Ectodermal cell (in vitro differentiated cells): ENCODE measurements at regions not wholly inside any gene's neighbourhood (a gene's known extent, or its start where the extent isn't known, plus 50 kb on each side); places are given as distances from the start of the nearest gene placed in this dataset.

ENCODE experiments used
- H3K27ac ChIP-seq: 2 replicates; pipeline ENCODE4 v1.7.0; 2013; ENCODE audit warnings: mild to moderate bottlenecking, low read depth, low read length; ENCODE audit not compliant: insufficient read depth, poor library complexity, severe bottlenecking
- H3K27me3 ChIP-seq: 2 replicates; pipeline ENCODE4 v1.7.0; 2013; ENCODE audit warnings: mild to moderate bottlenecking, low read length; ENCODE audit not compliant: insufficient read depth, control insufficient read depth, poor library complexity, severe bottlenecking
- H3K36me3 ChIP-seq: one replicate; pipeline ENCODE4 v1.7.0; 2013; ENCODE audit warnings: low read length; ENCODE audit not compliant: control insufficient read depth, insufficient read depth
- H3K4me1 ChIP-seq: one replicate; pipeline ENCODE4 v1.7.0; 2013; ENCODE audit warnings: low read length; ENCODE audit not compliant: control insufficient read depth, insufficient read depth
- H3K4me3 ChIP-seq: 2 replicates; pipeline ENCODE4 v1.7.0; 2013; ENCODE audit warnings: low read depth, low read length, control low read depth; ENCODE audit not compliant: insufficient read depth
- H3K9me3 ChIP-seq: 2 replicates; pipeline ENCODE4 v1.7.0; 2013; ENCODE audit warnings: mild to moderate bottlenecking, low read length, moderate library complexity; ENCODE audit not compliant: control insufficient read depth
- WGBS, 2 experiments: methylation state at CpG; one replicate each; pipeline ENCODE4 v1.1.7; 2013; ENCODE audit warnings: missing lambda C conversion rate in 2 of 2; 5-methylcytosine and 5-hydroxymethylcytosine counted together

- no peaks in the 10 kb centered on the region for H3K9me3 ChIP-seq
- H3K36me3 ChIP-seq = peaks cover 7% of the 10 kb centered on the region
- H3K4me1 ChIP-seq = peaks cover 6% of the 10 kb centered on the region
- WGBS, 2 experiments = 85 to 86% methylated on average over 9 of the region's 9 CpGs
- H3K27me3 ChIP-seq = no peaks in the 10 kb centered on the region
- no peak overlapping the region for H3K4me3 ChIP-seq
- H3K27ac ChIP-seq = no peak overlapping the region
Observed at GRCh38 chr14:71720978-71721624, 211.1 kb upstream of the RGS6 start.

DNA sequence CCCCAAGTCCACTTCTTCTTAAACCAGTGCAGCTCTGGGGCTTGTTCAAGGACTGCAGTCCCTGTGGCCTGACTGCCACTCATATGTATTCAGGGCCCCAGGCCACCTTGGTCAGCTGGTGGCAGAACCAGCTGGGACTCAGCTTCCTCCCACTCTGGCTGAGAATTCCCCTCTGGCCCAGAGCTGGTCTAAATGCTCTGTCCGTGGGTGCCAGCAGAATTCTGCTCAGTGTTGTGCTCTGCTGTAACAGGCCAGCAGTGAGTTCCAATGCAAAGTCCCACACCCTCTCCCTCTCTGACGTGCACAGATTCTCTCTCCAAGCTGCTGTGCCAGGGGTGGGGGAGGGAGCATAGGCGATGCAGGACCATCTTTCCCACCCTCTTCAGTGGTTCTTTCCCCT lies 210.4 kb upstream of the RGS6 start:
- Histone ChIP-seq H3K9me3 (no peaks in the 10 kb centered on the region), H3K36me3 (peaks cover 7% of the 10 kb centered on the region)
- 87 to 89% methylated on average over 3 of the region's 3 CpGs for WGBS, 2 experiments

DNA sequence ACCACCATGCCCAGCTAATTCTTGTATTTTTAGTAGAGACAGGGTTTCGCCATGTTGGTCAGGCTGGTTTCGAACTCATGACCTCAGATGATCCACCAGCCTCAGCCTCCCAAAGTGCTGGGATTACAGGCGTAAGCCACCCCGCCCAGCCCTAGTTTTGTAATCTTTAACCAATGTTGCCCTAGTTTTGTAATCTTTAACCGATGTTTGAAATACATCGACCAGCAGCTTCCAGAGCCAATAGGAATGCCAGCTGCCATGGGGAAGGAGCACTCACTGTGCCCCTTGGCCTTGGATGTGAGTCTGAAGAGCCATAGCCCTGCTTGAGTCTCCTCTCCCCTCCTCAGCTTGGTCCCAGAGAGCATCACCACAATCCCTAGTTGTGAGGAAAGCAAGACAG lies 209.3 kb upstream of the RGS6 start:
- H3K4me3 ChIP-seq = no peak overlapping the region
- 93 to 96% methylated on average over 6 of the region's 6 CpGs for WGBS, 2 experiments

More for the DNA sequence above, 210.4 kb upstream of the RGS6 start:
- Histone ChIP-seq H3K4me3 (no peak overlapping the region), H3K4me1 (peaks cover 6% of the 10 kb centered on the region), H3K27me3 (no peaks in the 10 kb centered on the region), H3K27ac (no peak overlapping the region)

GRCh38 chr14:71725922-71726579 lies 206.2 kb upstream of the RGS6 start:
- H3K36me3 ChIP-seq = peaks cover 18% of the 10 kb centered on the region
- no peaks in the 10 kb centered on the region for H3K27me3 ChIP-seq
- no peak overlapping the region for H3K4me3 ChIP-seq
- peaks cover 5% of the 10 kb centered on the region for H3K4me1 ChIP-seq
- no peaks in the 10 kb centered on the region for H3K9me3 ChIP-seq
- WGBS, 2 experiments = 96 to 97% methylated on average over 6 to 7 of the region's 7 CpGs
- H3K27ac ChIP-seq = no peak overlapping the region

More for the DNA sequence above, 209.3 kb upstream of the RGS6 start:
- no peaks in the 10 kb centered on the region for H3K27me3 ChIP-seq
- peaks cover 6% of the 10 kb centered on the region for H3K4me1 ChIP-seq
- peaks cover 7% of the 10 kb centered on the region for H3K36me3 ChIP-seq
- H3K27ac ChIP-seq = no peak overlapping the region
- no peaks in the 10 kb centered on the region for H3K9me3 ChIP-seq

- Histone ChIP-seq H3K4me3 (no peak overlapping the region), H3K9me3 (no peaks in the 10 kb centered on the region), H3K36me3 (peaks cover 18% of the 10 kb centered on the region), H3K27me3 (no peaks in the 10 kb centered on the region), H3K4me1 (no peaks in the 10 kb centered on the region), H3K27ac (no peak overlapping the region)
- WGBS, 2 experiments = 91 to 94% methylated on average over 3 of the region's 3 CpGs
Observed at GRCh38 chr14:71726580-71727021, 205.6 kb upstream of the RGS6 start.

GRCh38 chr14:71728386-71728785 lies 203.8 kb upstream of the RGS6 start:
- H3K27ac ChIP-seq = no peak overlapping the region
- no peaks in the 10 kb centered on the region for H3K4me1 ChIP-seq
- peaks cover 18% of the 10 kb centered on the region for H3K36me3 ChIP-seq

GRCh38 chr14:71729596-71729995 lies 202.6 kb upstream of the RGS6 start:
- 90 to 94% methylated on average over 3 of the region's 3 CpGs for WGBS, 2 experiments
- H3K27me3 ChIP-seq = no peaks in the 10 kb centered on the region
- peaks cover 17% of the 10 kb centered on the region for H3K36me3 ChIP-seq
- no peaks in the 10 kb centered on the region for H3K9me3 ChIP-seq
- H3K4me3 ChIP-seq = no peak overlapping the region
- H3K27ac ChIP-seq = no peak overlapping the region
- no peaks in the 10 kb centered on the region for H3K4me1 ChIP-seq

More at GRCh38 chr14:71728386-71728785, 203.8 kb upstream of the RGS6 start:
- no peak overlapping the region for H3K4me3 ChIP-seq
- no peaks in the 10 kb centered on the region for H3K27me3 ChIP-seq
- no peaks in the 10 kb centered on the region for H3K9me3 ChIP-seq
- WGBS, 2 experiments = 97 to 99% methylated on average over 3 of the region's 3 CpGs

DNA sequence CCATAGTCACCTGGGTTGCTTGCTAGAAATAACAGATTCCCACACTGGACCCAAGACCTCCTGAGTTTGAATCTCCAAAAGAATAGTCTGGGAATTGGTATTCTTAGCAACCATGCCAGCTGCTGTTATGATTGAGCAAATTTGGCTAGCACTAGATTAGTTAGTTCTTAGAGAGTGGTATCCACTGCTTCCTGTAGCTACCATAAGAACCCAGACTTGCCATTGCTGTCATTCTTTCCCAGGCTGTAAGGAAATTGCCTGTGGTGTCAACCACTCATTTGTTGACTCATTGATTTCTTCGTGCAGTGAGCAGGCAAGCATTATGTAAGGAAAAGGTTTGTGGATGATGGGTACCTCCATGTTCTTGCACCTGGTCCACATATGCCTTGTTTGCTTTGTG lies 201.8 kb upstream of the RGS6 start:
- Histone ChIP-seq H3K4me3 (no peak overlapping the region), H3K27ac (no peak overlapping the region), H3K9me3 (no peaks in the 10 kb centered on the region), H3K27me3 (no peaks in the 10 kb centered on the region), H3K4me1 (no peaks in the 10 kb centered on the region), H3K36me3 (peaks cover 16% of the 10 kb centered on the region)
- 97 to 100% methylated on average over 1 of the region's 1 CpG for WGBS, 2 experiments

GRCh38 chr14:71731096-71731495 lies 201.1 kb upstream of the RGS6 start:
- Histone ChIP-seq H3K36me3 (peaks cover 19% of the 10 kb centered on the region), H3K27ac (no peak overlapping the region), H3K4me3 (no peak overlapping the region), H3K27me3 (no peaks in the 10 kb centered on the region), H3K4me1 (no peaks in the 10 kb centered on the region), H3K9me3 (no peaks in the 10 kb centered on the region)
- WGBS, 2 experiments = 93 to 96% methylated on average over 5 of the region's 5 CpGs

- no peak overlapping the region for H3K27ac ChIP-seq
- no peaks in the 10 kb centered on the region for H3K4me1 ChIP-seq
- H3K4me3 ChIP-seq = no peak overlapping the region
- peaks cover 19% of the 10 kb centered on the region for H3K36me3 ChIP-seq
- WGBS, 2 experiments = 95% methylated on average over 6 of the region's 6 CpGs
- H3K27me3 ChIP-seq = no peaks in the 10 kb centered on the region
- H3K9me3 ChIP-seq = no peaks in the 10 kb centered on the region
Observed at GRCh38 chr14:71733210-71733883, 198.9 kb upstream of the RGS6 start.
